GM12878 (cell line): ENCODE measurements at regions not wholly inside any gene's neighbourhood (a gene's known extent, or its start where the extent isn't known, plus 50 kb on each side); places are given as distances from the start of the nearest gene placed in this dataset.

Source experiments
- NKRF ChIP-seq: fragments of 450-650 bp; conservative IDR thresholded peaks from 2 replicates; pipeline ENCODE4 v1.6.1; 2017; ENCODE audit warnings: mild to moderate bottlenecking, moderate library complexity
- REST ChIP-seq: IDR thresholded peaks from 2 replicates; pipeline ENCODE4 v1.6.1; 2012; ENCODE audit warnings: mild to moderate bottlenecking, low read depth, low read length
- ZNF622 ChIP-seq: fragments of 450-650 bp; IDR thresholded peaks from 2 replicates; pipeline ENCODE4 v1.6.1; 2017; ENCODE audit warnings: mild to moderate bottlenecking, inconsistent platforms

DNA sequence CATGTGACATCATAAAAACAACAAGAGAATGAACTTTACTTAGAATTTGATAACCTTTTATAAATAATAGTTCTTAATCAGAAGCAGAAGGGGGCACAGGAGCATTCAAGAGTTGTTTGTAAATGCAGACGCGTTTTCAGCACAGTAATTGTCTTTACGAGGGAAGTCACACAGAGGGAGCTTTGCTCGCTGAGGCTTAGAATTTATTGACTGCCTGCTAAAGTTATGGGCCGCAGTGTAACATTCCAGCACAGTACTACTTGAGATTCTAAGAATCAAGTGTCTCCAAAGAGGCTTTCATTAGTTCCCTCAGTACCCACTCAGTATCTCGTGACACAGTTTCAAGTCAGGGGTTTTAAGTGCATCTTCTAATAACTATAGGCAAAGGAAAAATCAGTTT is 288.7 kb downstream of the NR2F2 start:
- TF ChIP-seq ZNF622 = no peak
- TF ChIP-seq REST = no peak
- no peak for TF ChIP-seq NKRF
